ENCODE measurements at regions not wholly inside any gene's neighbourhood (a gene's known extent, or its start where the extent isn't known, plus 50 kb on each side); places are given as distances from the start of the nearest gene placed in this dataset.

- TF ChIP-seq, protein P1, sequence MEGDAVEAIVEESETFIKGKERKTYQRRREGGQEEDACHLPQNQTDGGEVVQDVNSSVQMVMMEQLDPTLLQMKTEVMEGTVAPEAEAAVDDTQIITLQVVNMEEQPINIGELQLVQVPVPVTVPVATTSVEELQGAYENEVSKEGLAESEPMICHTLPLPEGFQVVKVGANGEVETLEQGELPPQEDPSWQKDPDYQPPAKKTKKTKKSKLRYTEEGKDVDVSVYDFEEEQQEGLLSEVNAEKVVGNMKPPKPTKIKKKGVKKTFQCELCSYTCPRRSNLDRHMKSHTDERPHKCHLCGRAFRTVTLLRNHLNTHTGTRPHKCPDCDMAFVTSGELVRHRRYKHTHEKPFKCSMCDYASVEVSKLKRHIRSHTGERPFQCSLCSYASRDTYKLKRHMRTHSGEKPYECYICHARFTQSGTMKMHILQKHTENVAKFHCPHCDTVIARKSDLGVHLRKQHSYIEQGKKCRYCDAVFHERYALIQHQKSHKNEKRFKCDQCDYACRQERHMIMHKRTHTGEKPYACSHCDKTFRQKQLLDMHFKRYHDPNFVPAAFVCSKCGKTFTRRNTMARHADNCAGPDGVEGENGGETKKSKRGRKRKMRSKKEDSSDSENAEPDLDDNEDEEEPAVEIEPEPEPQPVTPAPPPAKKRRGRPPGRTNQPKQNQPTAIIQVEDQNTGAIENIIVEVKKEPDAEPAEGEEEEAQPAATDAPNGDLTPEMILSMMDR (IDR thresholded peaks at IDR 0.05), result no peak
- TF ChIP-seq POLR2AphosphoS5 (IDR thresholded peaks at IDR 0.05), result no peak
Measured at GRCh38 chr11:115653926-115654325, 149.7 kb upstream of the CADM1 start.
